ENCODE measurements at regions not wholly inside any gene's neighbourhood (a gene's known extent, or its start where the extent isn't known, plus 50 kb on each side); places are given as distances from the start of the nearest gene placed in this dataset.

DNA sequence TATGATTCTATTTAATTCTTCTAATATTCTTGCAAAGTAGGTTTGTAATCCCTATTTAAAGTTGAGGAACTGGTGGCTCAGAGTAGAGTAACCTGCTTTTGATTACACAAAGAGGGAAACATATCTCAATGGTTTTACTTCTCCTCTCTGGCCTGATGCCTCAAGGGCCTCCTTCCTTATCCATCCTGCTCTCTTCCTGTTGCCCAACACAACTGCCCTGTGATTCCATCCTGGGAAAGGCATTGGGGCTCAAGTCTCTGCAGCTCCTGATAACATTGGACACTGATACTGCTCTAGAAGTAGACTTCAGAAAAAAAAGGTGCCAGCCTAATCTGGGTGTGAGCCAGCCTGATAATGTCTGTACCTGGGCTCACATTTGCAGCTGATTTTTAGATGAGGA is 75.8 kb downstream of the RDH14 start:
- TF ChIP-seq, protein P1, sequence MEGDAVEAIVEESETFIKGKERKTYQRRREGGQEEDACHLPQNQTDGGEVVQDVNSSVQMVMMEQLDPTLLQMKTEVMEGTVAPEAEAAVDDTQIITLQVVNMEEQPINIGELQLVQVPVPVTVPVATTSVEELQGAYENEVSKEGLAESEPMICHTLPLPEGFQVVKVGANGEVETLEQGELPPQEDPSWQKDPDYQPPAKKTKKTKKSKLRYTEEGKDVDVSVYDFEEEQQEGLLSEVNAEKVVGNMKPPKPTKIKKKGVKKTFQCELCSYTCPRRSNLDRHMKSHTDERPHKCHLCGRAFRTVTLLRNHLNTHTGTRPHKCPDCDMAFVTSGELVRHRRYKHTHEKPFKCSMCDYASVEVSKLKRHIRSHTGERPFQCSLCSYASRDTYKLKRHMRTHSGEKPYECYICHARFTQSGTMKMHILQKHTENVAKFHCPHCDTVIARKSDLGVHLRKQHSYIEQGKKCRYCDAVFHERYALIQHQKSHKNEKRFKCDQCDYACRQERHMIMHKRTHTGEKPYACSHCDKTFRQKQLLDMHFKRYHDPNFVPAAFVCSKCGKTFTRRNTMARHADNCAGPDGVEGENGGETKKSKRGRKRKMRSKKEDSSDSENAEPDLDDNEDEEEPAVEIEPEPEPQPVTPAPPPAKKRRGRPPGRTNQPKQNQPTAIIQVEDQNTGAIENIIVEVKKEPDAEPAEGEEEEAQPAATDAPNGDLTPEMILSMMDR (conservative IDR thresholded peaks at IDR 0.05; ENCODE audit: low read depth in 2 of 2), result no peak
- TF ChIP-seq, protein P2, sequence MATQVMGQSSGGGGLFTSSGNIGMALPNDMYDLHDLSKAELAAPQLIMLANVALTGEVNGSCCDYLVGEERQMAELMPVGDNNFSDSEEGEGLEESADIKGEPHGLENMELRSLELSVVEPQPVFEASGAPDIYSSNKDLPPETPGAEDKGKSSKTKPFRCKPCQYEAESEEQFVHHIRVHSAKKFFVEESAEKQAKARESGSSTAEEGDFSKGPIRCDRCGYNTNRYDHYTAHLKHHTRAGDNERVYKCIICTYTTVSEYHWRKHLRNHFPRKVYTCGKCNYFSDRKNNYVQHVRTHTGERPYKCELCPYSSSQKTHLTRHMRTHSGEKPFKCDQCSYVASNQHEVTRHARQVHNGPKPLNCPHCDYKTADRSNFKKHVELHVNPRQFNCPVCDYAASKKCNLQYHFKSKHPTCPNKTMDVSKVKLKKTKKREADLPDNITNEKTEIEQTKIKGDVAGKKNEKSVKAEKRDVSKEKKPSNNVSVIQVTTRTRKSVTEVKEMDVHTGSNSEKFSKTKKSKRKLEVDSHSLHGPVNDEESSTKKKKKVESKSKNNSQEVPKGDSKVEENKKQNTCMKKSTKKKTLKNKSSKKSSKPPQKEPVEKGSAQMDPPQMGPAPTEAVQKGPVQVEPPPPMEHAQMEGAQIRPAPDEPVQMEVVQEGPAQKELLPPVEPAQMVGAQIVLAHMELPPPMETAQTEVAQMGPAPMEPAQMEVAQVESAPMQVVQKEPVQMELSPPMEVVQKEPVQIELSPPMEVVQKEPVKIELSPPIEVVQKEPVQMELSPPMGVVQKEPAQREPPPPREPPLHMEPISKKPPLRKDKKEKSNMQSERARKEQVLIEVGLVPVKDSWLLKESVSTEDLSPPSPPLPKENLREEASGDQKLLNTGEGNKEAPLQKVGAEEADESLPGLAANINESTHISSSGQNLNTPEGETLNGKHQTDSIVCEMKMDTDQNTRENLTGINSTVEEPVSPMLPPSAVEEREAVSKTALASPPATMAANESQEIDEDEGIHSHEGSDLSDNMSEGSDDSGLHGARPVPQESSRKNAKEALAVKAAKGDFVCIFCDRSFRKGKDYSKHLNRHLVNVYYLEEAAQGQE (IDR thresholded peaks at IDR 0.05; ENCODE audit: unreplicated experiment), result no peak
- TF ChIP-seq EZH2phosphoT487 (IDR thresholded peaks at IDR 0.05; ENCODE audit: unreplicated experiment) (no peak), POLR2AphosphoS5 (IDR thresholded peaks at IDR 0.05; ENCODE audit: low read depth) (no peak), EZH2 (IDR thresholded peaks at IDR 0.05; ENCODE audit: low read depth, unreplicated experiment) (no peak), CREB1 (CRISPR knock-in tag; IDR thresholded peaks at IDR 0.05; ENCODE audit: low read depth) (no peak), JUNB (IDR thresholded peaks at IDR 0.05; ENCODE audit: unreplicated experiment) (no peak), ZNF114 (CRISPR knock-in tag; IDR thresholded peaks at IDR 0.05) (no peak)
- TF ChIP-seq, protein P3, sequence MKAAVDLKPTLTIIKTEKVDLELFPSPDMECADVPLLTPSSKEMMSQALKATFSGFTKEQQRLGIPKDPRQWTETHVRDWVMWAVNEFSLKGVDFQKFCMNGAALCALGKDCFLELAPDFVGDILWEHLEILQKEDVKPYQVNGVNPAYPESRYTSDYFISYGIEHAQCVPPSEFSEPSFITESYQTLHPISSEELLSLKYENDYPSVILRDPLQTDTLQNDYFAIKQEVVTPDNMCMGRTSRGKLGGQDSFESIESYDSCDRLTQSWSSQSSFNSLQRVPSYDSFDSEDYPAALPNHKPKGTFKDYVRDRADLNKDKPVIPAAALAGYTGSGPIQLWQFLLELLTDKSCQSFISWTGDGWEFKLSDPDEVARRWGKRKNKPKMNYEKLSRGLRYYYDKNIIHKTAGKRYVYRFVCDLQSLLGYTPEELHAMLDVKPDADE (IDR thresholded peaks at IDR 0.05), result no peak
